Keratinocyte (primary cell): ENCODE measurements at regions not wholly inside any gene's neighbourhood (a gene's known extent, or its start where the extent isn't known, plus 50 kb on each side); places are given as distances from the start of the nearest gene placed in this dataset.

Source experiments
- CTCF ChIP-seq, 3 experiments: IDR thresholded peaks in 1 of 3; conservative IDR thresholded peaks in 1 of 3; optimal IDR thresholded peaks in 1 of 3; 2 replicates in 2 of 3; 3 replicates in 1 of 3; pipeline versions ENCODE3 to v1.5.1; 2011; ENCODE audit warnings: low read length in 3 of 3, mild to moderate bottlenecking in 3 of 3, moderate library complexity in 2 of 3, control low read depth in 1 of 3, inconsistent platforms in 1 of 3; ENCODE audit not compliant: insufficient read depth in 2 of 3; ENCODE audit errors: extremely low read depth in 1 of 3
- EZH2 ChIP-seq: IDR thresholded peaks from one replicate; pipeline ENCODE4 v1.6.1; 2012; ENCODE audit warnings: inconsistent platforms, mild to moderate bottlenecking, low read length, moderate library complexity

DNA sequence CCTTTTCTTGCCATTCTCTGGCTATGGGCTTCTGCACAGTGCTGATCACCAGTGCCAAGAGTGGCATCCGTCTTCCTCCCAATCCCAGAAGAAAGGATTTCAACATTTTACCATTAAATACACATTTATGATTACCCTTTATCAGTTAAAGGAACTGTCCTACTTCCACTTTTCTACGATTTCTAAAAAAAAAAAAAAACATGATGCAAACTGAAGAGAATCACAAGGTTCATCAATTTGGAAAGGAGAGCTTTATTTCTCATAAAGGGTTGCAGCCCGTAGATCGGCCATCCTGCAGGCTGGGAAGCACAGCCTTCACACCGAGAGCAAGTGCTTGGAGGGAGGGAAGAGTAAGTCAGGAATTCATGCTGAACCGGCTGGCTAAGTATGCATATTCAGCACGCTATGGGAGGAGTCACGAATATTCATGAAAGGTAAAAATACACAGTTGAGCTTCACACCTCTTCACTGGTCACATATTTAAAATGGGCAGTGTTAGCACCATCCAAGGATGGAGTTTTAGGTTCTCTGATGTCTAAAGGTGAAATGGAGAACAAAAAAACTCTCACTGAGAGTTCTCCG, 52.5 kb upstream of the SEMA4D start:
- TF ChIP-seq CTCF (optimal IDR thresholded peaks at IDR 0.05 in 1 of 3, IDR thresholded peaks at IDR 0.05 in 1 of 3, conservative IDR thresholded peaks at IDR 0.05 in 1 of 3; ENCODE audit: extremely low read depth in 1 of 3, insufficient read depth in 2 of 3, low read length in 3 of 3) (no peak), EZH2 (no peak)
